Transverse colon (tissue), 4 donors: ENCODE measurements at regions not wholly inside any gene's neighbourhood (a gene's known extent, or its start where the extent isn't known, plus 50 kb on each side); places are given as distances from the start of the nearest gene placed in this dataset.

Experiments
- CTCF ChIP-seq, 5 experiments: fragments of 200-600 bp in 3 of 5; fragments of 450-650 bp in 2 of 5; sonication (generic) in 3 of 5; IDR thresholded peaks; 1 replicate in 2 of 5; 2 replicates in 3 of 5; pipeline ENCODE4 v1.5.1; 2016 to 2017; ENCODE audit warnings: antibody characterized with exemption in 5 of 5, inconsistent platforms in 3 of 5, mild to moderate bottlenecking in 2 of 5, moderate library complexity in 1 of 5
- POLR2A ChIP-seq: fragments of 450-650 bp; IDR thresholded peaks from one replicate; pipeline ENCODE4 v1.6.1; 2016; ENCODE audit warnings: antibody characterized with exemption, mild to moderate bottlenecking, moderate library complexity
- POLR2AphosphoS5 ChIP-seq, 3 donors: sonication (generic); formaldehyde crosslinking; IDR thresholded peaks; one replicate each; pipeline ENCODE4 v1.6.1; 2016; ENCODE audit warnings: antibody characterized with exemption in 3 of 3

GRCh38 chr17:14856176-14856575 is 408.9 kb downstream of the PMP22 start:
- TF ChIP-seq CTCF (IDR thresholded peaks at IDR 0.05) (no peak), POLR2AphosphoS5 (IDR thresholded peaks at IDR 0.05) (no peak), POLR2A (no peak)
